GM19238 (cell line): ENCODE measurements at regions not wholly inside any gene's neighbourhood (a gene's known extent, or its start where the extent isn't known, plus 50 kb on each side); places are given as distances from the start of the nearest gene placed in this dataset.
"Not testable (repeated sequence)": the region's sequence is repeated elsewhere in the genome, so short reads cannot be mapped to it uniquely, and the experiment has no call there.

Source experiments
- DNase-seq: peaks from one replicate; pipeline ENCODE4 v3.0.0; 2011; ENCODE audit warnings: low spot score; ENCODE audit not compliant: insufficient read length

DNA sequence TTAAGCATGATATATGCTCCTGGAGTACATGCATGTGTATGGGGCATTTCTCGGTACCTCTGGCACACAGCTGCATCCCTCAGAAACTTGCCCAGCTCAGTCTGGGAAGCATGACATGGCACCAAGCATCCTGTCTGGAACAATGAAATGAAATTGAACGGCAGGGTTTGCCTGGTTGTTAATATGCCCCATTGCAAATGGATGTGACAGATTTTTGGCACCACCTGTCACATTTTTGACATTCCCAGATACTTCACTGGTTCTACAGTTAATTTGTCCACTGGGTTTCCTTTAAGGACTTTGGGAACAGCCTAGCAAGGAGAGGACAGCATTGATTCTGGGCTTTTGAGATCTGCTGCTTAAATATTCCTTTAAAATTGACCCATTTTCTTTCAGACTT, 305.8 kb downstream of the TSN start:
- no peak for DNase-seq

DNA sequence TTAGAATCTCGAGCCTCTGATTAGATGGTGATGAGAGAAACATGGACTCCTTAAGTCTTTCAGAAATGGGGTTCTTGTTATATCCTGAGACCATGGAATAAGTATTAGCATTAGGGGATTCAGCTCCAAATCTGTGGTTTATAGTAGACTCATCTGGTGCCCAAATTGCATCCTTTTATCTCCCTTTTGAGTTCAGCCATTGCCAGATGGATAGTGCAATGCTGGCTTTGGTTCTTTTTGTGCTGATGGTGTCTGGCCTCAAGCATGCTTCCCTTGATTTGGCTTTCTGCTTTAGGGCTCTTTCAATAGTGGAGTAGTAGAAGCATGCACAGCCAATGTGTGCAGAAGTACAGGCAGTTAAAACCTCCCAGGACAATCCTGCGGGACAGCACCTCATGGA, 306.4 kb downstream of the TSN start:
- DNase-seq, result no peak

DNA sequence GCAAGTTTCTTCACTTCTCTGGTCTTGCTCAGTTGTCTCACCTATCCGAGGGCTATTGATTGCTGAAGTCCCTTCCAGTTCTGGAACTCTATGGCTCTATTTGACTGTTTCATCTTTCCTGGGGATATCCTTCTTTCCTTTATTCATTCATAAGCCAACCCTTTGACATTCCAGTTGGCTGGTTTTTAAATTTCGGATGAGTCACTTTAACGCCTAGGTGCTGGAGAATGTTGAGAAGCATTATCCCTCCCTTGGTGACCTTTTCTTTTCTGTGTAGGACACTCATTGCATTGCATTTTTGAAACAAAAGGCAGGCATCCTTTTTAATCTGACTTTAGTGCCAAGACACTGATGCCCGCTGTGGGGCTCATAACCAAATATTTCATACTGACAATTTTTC, 307.1 kb downstream of the TSN start:
- DNase-seq, result no peak

DNA sequence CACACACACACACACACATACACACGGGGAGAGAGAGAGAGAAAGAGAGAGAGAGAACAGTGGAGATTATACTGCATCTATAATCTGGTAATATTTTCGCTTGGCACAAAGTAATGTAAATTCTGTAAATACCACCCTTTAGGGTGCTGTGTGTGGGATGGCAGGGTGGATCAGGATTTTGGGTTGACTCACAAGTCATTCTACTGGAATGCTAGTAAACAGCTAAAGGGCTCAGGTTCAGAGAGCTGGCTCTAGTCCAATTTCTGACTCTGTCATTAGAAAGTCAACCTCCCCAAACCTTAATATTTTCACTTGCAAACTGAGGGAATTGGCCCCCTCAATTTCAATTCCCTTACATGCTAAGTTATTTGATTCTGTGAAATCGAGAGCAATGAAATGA, 308.3 kb downstream of the TSN start:
- DNase-seq, result no peak

DNA sequence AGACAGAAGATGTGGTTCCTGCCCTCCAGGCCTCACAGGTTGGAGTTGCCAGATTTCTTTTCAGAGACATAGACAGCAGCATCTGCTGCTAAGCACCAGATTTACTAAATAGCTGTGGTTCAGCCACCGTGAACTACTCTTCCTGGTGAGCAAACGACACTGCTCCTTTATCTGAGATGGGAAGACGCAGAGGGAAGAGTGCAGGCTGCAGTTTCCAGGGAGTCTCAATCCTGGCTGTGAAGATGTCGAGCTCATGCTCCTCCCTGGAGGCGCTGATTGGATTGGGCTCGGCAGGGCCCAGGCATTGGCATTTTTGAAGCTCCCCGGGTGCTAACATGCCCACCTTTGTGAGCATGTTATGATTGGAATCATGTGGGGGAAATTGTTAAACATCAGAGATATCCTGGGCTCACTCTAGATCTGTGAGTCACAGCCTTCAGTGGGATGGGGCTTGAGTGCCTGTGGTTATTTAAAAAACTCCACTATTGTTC, 314.8 kb downstream of the TSN start:
- no peak for DNase-seq

DNA sequence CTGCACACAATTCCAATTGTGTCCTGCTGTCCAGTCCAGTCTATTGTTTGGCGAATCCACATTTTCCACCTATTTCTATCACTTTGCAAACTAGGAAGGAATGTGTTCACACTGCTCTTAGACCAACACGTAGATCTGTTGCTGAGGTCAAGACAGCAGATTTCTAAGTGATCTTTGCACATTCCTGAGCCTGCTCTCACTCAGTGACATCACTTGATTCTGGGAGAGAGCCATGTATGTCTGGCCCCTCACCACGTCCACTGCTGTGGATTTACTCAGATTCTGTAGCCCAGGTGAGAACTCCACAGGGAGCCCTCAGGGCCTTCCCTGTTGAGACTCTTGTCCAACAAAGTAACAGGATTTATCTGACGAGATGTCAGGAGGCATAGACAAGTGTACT, 317.2 kb downstream of the TSN start:
- DNase-seq, result no peak

DNA sequence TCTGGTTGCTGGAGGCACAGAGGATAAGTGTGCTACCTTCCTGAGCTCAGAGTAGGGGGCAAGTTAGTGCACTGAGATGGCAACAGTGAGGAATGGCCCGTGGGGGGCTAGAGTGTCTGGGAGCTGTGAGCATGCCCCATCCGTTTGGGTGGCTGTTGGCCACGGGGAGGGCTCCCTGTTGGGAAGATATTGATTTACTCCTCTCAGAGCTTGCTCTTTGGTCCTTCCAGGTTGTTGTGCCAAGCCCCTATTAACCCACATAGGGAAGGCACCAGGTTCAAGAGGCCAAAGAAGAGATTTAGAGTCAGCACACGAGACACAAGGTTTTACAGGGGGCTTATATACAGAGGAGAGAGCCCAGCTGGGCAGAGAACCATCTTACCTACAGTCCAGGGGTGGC, 318.8 kb downstream of the TSN start:
- DNase-seq, result no peak

DNA sequence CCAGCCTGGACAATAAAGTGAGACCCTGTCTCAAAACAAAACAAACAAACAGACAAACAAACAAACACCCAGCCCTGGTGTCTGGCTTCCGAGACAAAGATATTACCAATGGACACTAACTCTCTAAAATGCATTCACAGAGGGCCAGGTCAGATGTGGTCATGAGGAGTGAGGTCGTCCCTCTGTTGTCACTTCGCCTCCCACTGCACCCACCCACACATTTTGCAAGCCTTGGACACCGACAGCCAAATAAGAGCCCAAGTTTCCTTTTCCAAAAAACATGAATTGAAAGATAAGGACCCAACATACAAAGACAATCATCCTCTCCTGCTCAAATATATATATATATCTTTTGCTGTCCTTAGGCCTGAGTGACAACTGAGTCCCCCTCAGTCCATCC, 319.9 kb downstream of the TSN start:
- no peak for DNase-seq

DNA sequence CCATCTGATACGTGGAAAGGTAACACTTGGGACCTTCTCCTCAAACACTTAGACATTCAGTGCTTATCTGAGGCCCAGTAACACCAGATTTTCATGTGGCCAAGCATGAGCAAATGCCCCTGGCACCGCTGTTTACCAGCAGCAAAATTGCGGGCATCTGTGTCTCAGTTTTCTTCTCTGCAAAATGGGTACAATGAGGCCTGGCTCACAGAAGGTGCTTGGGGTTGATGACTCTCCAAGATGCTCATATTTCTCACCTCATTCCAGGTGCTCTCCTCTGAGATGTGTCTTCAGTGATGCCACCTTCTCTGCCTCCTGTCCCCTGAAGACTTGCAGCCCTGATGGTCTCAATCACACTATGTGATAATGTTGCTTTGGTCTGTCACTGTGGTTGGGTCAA, 321.7 kb downstream of the TSN start:
- no peak for DNase-seq

DNA sequence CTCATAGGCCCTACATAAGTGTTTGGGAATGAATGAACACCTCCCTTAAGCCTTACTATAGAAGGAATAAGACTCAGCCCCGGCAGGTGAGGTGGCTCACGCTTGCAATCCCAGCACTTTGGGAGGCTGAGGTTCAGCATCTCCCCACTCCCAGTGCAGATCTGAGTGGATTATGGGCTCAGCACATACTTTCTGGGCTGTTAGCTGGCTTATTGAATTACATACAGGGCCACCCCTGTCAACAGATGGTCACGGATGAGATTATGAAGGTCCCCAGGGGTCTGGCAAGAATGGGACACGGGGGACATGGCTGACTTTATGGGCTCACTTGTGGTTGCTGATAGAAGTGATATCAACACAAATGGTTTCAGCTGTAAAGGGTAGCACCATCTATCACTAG, 322.3 kb downstream of the TSN start:
- DNase-seq, result no peak

DNA sequence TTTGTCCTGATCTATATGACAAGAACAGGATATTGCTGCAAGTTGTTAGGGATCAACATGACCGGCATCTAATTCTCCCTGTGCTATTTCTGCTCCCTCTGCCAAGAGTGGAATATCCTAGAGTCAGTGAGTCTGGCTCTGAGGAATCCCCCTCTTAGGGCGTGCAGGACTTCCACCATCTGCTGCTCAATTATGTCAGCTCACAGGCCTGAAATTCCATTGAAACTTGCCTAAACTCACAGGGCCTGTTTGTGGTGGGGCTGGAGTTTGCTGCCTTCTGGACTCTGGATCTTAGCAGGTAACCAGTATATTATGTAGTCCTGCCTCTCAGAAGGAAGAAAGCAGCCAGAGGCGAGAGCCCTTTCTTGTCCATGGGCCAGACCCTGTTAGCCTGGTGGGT, 323.0 kb downstream of the TSN start:
- DNase-seq, result no peak

DNA sequence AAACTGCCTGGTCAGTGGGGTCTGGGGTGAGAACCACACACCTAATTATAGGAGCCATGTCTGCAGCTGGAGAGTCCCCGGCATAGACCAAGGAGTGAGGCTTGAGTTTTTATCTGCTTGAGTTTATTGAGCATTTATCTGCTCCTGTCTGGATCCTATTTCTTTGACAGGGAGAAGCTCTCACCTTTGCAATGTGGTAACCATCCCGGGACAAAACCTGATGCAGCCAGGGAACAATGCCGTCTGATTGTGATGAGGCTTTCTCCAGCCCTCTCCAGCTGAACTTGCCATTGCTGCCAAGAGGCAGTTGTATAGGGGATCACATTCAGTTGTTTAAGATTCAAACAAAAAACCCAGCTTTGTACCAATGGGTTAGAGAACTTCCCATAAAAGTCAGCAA, 324.4 kb downstream of the TSN start:
- DNase-seq, result no peak

DNA sequence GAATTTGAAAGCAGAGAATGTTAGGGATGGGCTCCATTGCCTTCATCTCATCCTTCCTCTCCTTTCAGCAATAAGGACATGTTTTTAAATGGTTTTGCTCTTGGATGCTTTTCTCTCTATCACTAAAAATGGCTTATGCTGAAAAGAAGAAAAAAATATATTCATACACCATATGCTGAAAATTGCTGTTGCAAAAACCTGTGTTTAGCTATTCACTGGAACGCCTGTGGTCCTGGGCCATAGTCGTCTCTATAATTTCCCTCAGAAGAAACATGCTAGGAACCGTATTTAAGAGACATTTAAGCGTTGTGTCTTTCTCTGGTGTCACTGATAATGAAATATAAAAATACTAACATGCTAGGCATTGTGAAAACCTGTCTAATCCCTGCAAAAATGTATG, 324.9 kb downstream of the TSN start:
- no peak for DNase-seq

DNA sequence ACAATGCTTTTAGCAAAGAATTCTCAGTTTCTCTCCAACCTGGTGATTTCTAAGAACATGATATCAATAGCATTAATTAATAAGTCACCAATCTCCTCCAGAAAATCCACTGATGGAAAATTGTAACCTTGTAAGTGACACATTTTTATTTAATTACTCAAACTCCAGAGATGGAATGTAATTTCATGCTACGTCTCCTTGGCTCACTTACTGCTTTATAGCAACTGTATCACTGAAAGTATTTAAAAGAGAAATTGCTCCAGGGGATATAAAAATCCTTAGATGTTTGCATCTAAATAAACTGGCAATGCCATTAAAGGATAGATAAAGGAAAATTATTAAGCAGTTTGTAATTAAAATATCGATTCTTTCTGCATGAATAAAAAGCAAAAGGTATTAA, 325.4 kb downstream of the TSN start:
- DNase-seq, result no peak

DNA sequence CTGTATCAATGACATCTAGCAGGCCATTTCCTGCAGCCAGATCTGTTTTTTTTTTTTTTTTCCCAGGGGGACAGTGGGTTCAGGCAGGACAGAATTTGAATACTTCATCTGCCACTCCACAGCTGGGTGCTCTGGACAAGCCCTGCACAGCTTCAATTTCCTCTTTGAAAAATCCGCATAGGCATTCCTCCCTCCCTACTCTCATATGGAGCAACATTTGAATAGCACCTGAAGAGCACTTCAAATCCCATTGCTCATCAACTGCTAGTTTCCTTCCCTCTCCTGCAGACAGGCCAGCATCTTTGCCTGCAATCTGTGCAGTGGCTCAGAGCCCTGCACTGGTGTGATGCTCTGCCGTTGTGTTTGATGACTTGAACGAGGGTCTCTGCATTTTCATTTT, 326.3 kb downstream of the TSN start:
- no peak for DNase-seq

DNA sequence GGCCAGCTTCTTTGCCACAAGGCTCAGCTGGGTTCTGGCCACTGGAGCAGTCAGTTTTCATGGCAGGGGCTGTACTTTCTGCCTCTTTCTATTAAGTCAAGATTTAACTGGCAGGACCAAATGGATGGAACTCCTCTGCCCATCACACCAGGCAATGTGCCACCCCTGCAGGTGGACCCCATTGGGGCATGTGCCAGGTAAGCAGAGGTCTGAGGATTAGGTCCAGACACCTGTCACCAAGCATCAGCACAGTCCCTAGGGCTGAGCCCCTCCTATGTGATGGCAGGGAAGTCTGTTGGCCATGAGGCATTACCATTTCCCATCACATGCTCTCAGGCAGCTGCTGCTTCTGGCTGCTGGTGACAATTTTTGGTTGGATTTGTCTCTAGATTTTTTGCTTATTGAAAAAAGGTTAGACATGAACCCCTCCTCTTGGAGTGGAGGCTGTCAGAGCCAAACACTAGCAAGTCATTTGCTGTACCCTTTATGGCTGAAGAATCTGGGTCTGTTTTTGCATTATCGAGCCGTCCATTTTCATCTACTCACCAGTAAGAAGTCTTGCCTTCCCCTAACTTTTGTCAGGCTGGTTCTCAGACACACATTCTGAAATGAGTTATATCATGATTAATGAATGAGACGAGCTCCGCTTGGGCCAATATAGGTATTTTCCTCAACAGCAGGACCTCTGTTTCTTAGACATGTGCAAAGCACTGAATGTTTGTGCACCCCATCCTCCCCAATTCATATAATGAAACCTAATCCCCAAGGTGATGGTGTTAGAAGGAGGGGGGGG, 328.0 kb downstream of the TSN start:
- no peak for DNase-seq

DNA sequence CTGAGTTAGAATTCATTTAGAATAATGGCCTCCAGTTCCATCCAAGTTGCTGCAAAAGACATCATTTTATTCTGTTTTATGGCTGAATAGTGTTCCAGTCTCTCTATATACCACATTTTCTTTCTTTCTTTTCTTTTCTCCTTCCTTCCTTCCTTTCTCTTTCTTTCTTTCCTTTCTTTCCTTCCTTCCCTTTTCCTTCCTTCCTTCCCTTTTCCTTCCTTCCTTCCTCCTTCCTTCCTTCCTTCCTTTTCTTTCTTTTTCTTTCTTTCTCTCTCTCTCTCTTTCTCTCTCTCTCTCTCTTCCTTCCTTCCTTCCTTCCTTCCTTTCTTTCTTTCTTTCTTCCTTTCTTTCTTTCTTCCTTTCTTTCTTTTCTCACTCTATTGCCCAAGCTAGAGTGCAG, 330.2 kb downstream of the TSN start:
- not testable (repeated sequence) for DNase-seq

DNA sequence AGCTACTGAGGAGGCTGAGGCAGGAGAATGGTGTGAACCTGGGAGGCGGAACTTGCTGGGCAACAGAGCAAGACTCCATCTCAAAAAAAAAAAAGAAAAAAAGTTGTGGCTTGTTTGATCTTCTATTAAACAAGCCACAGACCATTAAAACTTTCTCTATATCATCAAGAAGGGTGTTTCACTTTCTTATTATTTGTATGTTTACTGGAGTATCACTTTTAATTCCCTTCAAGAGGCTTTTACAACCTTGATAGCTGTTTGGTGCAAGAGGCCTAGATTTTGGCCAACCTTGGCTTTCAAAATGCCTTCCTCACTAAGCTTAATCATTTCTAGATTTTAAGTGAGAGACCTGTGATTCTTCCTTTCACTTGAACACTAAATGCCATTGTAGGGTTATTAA, 339.1 kb downstream of the TSN start:
- DNase-seq, result no peak

DNA sequence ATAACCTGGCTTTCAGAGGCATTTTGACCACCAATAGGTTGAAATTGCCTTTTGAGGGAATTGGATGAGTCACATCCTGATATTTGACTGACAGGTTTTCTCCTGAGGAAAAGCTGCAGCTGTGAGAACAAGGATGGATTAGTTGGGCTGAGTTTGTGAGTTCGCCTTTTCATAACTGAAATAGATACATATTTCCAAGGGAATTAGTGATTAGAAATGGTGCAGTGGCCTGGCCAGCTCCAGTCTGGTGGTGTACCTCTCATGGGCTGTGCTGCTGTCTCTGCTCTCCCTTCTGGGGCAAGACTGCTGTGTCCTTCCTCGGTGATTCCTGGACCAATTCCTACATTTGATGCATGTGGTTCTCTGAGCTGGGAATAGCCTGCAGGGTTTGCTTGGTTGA, 341.3 kb downstream of the TSN start:
- DNase-seq, result no peak

DNA sequence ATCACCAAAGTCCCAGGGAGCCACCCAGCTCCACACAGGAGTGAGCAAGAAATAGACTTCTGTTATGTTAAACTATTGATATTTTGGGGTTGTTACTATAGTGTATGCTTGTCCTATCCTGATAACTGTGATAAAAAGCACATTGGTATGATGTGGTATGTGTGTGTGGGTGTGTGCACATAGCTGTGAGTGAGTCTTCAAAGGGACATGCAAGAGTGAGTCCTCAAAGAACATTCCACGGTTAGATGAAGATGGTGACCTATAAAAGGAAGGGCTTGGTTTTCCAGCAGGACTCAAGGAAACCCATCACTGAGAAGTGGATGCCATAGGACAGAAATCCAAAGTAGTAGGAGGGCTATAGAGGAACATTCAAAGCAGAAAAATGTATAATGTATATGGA, 342.9 kb downstream of the TSN start:
- DNase-seq, result no peak

DNA sequence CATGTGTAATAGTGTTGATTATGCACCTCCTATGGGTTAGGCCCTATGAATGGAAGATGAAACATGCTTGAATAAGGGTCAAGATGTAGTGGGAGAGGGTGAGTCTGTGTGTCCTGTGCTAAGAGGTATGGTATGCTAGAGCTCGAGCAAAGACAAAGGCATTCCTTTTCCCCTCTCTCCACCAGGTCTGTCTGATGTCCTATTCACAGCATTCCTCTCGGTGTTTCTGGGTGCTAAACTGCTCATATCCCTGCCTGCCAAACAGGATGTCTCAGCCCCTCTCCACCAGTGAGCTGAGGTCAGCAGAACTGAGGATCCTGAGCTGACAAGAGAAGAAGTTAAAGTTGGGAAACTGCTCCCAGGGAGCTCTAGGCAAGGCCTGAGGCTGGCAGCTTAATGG, 344.9 kb downstream of the TSN start:
- no peak for DNase-seq

DNA sequence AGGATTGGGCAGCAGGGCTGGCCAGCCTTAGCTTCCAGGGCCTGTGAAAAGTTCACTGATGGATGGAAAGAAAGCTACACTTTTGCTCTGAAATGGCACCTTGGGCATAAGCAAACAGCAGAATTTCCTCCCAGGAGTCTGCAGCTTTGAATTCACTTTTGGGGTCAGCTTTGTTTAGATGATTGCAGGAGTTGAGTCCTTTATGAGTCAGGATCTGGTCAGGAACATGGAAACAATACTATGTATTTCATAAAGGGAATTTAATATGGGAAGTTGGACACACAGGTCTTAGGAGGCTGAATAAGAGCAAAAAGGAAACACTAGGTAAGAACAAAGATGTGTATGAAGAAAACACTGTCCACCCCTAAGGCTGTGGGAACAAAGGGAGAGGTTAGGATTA, 345.3 kb downstream of the TSN start:
- DNase-seq, result no peak

DNA sequence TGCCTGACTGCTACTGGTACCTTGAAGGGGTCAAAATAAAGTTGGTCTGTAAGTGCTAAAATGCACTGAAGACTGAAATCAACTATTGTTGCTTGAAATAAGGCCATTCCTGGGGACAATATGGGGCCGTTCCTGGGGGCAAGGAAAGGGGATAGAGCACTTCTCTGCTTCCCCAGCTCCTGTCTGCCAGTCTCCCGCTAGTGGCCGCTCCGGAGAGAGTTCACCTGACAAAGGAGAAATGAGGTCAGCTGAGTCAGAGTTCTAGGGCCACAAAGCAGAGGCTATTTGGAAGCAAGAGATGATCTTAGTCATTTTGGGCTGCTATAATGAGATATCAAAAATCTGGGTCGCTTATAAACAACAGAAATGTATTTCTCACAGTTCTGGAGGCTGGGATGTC, 345.9 kb downstream of the TSN start:
- no peak for DNase-seq
